ENCODE measurements at regions not wholly inside any gene's neighbourhood (a gene's known extent, or its start where the extent isn't known, plus 50 kb on each side); places are given as distances from the start of the nearest gene placed in this dataset.
A peak's percentile ranks its signal among the peaks of the same experiment; 100 is the strongest.

DNA sequence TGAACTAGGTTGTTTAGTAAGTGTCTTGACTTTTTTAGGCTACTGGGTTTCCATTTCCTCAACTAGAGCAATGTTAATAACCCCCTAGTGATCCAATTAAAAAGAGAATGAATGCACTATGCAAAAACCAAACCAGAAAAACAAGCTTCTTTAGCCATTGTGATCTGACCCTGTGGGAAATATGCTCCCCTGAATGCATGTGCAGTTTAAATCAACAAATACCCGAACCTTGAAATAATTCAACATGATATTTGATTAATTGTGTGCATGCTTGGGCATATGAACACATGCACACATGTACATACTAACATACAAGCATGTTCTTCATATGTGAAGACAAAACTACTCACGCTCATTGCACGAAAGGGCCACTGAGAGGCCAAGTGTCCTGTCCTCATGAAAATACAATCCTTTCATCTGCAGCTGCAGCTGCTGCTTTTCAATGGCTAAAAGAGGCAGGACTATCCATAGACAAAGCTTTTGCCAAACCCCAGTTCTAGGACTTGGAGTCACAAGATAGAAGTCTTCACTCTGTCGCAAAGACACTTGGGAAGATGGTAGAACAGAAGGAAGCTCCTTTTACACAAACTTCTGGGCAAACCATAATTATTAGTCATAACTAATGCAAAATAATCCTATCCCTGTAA lies 207.1 kb upstream of the POU3F2 start:
- 27% methylated on average over 4 of the region's 4 CpGs; no CpG with 5 or more reads in 1 of the 2 experiments for WGBS, 2 experiments (ENCODE audit: extremely low coverage in 1 of 2, insufficient coverage in 1 of 2, insufficient read length in 1 of 2, insufficient replicate concordance in 2 of 2, low coverage in 1 of 2, low lambda C conversion rate in 2 of 2, missing lambda C conversion rate in 1 of 2)
- Histone ChIP-seq H3K4me3 (ENCODE audit: extremely low read depth in 1 of 4, insufficient read depth in 2 of 4, low read depth in 3 of 4, low read length in 4 of 4) (peak overlapping the region in 1 of 4 experiments; percentile 46; a peak in 3 of 8 replicates), H3K4ac (replicated peaks; ENCODE audit: insufficient read length, low read depth, low read length) (no peak overlapping the region), H4K5ac (ENCODE audit: insufficient read length, low read depth, low read length) (peak overlapping the region; percentile 34), H3K14ac (ENCODE audit: insufficient read length) (no peak overlapping the region), H3K27ac (ENCODE audit: low read depth, low read length) (no peak overlapping the region; the same call in 1 of the 2 replicates), H4K8ac (ENCODE audit: extremely low read depth, insufficient read depth, low read length) (no peak overlapping the region), H4K91ac (replicated peaks; ENCODE audit: insufficient read length, low read length) (no peak overlapping the region), H2BK12ac (ENCODE audit: low read depth, low read length) (no peak overlapping the region), H2BK20ac (ENCODE audit: low read length) (no peak overlapping the region), H3K23ac (ENCODE audit: insufficient read length) (no peak overlapping the region), H3K27me3 (replicated peaks in 1 of 4; ENCODE audit: control insufficient read depth in 3 of 4, extremely low read depth in 1 of 4, insufficient read depth in 3 of 4, low read length in 3 of 4) (no peaks in the 10 kb centered on the region), H4K20me1 (replicated peaks in 1 of 2; ENCODE audit: control insufficient read depth in 1 of 2, insufficient read depth in 2 of 2, low read length in 2 of 2) (no peaks in the 10 kb centered on the region), H3K9me3 (ENCODE audit: insufficient read depth in 2 of 2, low read depth in 1 of 2, low read length in 1 of 2) (no peaks in the 10 kb centered on the region), H3K56ac (replicated peaks; ENCODE audit: insufficient read length, low read depth, low read length) (no peak overlapping the region), H2BK120ac (replicated peaks; ENCODE audit: low read depth, low read length) (no peak overlapping the region), H2AFZ (ENCODE audit: low read length) (peak overlapping the region; percentile 55; the same call in 1 of the 2 replicates), H3K9ac (replicated peaks in 1 of 4; ENCODE audit: extremely low read depth in 1 of 4, low read depth in 3 of 4, low read length in 3 of 4) (no peak overlapping the region), H3K79me2 (ENCODE audit: control insufficient read depth in 1 of 2, insufficient read depth in 2 of 2, low read length in 2 of 2) (no peaks in the 10 kb centered on the region), H3K36me3 (ENCODE audit: control insufficient read depth in 2 of 4, insufficient read depth in 4 of 4, low read length in 3 of 4) (no peaks in the 10 kb centered on the region), H3K23me2 (ENCODE audit: low read depth, low read length) (no peaks in the 10 kb centered on the region; the same call in 1 of the 2 replicates), H2BK15ac (ENCODE audit: low read length) (no peak overlapping the region), H3K4me1 (replicated peaks in 1 of 4; ENCODE audit: control insufficient read depth in 3 of 4, insufficient read depth in 4 of 4, low read length in 3 of 4) (peaks cover 0 to 19% (median 16%) of the 10 kb centered on the region in 4 experiments; a peak in 4 of 7 replicates), H3K79me1 (ENCODE audit: low read depth, low read length) (no peaks in the 10 kb centered on the region), H2BK5ac (ENCODE audit: low read depth, low read length) (peak overlapping the region; percentile 61; the same call in 1 of the 2 replicates), H3K4me2 (ENCODE audit: insufficient read depth in 1 of 2, low read depth in 2 of 2, low read length in 2 of 2) (peak overlapping the region; percentile 72), H3K18ac (ENCODE audit: extremely low read depth, low read length) (no peak overlapping the region), H2AK5ac (ENCODE audit: low read depth, low read length) (no peak overlapping the region)
- ChIA-PET POLR2A (ENCODE audit: partially characterized antibody) (no interaction called here), CTCF (ENCODE audit: partially characterized antibody) (no interaction called here)
- peak; percentile 65 for FAIRE-seq
- DNase-seq (ENCODE audit: low read depth in 1 of 2, low spot score in 2 of 2), result no peak
- TF ChIP-seq ASH2L (IDR thresholded peaks at IDR 0.05; ENCODE audit: low read length) (peak; percentile 80), SP1 (IDR thresholded peaks at IDR 0.05; ENCODE audit: low read depth, low read length) (peak; percentile 79; the same call in 1 of the 2 replicates), ZNF274 (IDR thresholded peaks at IDR 0.05; ENCODE audit: borderline replicate concordance, extremely low read depth, low read length) (no peak), HDAC2 (IDR thresholded peaks at IDR 0.05; ENCODE audit: borderline replicate concordance in 1 of 2, low read depth in 2 of 2, low read length in 2 of 2) (peak in 1 of 2 experiments; percentile 83; a peak in 1 of 4 replicates)
